ENCODE measurements at regions not wholly inside any gene's neighbourhood (a gene's known extent, or its start where the extent isn't known, plus 50 kb on each side); places are given as distances from the start of the nearest gene placed in this dataset.
"Not testable (repeated sequence)": the region's sequence is repeated elsewhere in the genome, so short reads cannot be mapped to it uniquely, and the experiment has no call there.

- DNase-seq (ENCODE audit: low read depth) = not testable (repeated sequence)
These were observed 105.4 kb upstream of the SULF2 start for GRCh38 chr20:47890708-47891107.

DNA sequence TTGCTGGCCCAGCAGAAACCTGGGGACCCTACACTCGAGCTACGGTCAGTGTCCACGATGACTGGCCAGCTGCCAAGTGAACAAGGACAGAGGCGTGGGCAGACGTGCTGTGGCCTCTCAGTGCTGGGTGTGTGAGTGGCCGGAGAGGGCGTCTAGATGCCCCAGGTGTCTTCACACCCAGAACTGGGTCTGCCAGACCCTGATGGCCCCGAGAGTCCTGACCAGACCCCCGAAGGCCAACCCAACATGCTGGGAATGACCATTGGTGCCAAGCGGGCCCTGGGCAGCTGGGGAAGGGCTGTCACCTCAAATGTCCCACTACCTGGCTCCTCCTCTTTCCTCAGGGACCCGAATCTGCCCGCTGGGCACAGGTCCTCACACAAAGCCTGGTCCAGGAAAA, 104.5 kb upstream of the SULF2 start:
- DNase-seq (ENCODE audit: low read depth) = not testable (repeated sequence)

DNA sequence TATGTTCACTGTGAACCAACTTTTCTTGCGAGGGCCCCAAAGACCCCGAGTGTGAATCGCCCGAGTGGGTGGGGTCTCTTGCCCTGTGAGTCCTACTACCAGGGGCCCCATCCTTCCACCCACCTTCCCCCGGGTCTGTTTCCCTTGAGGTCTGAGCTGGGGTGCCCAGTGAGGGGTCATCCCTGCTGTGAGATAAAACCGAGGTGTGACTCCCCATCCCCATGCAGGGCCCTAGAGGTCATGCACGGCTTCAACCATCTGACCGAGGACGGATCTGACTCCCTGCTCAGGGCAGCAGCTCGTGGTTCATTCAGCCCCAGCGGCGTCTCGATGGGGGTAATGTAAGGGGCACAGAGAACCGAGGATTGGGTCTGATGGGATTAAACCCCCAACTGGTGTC, 103.1 kb upstream of the SULF2 start:
- no peak for DNase-seq (ENCODE audit: low read depth)

DNA sequence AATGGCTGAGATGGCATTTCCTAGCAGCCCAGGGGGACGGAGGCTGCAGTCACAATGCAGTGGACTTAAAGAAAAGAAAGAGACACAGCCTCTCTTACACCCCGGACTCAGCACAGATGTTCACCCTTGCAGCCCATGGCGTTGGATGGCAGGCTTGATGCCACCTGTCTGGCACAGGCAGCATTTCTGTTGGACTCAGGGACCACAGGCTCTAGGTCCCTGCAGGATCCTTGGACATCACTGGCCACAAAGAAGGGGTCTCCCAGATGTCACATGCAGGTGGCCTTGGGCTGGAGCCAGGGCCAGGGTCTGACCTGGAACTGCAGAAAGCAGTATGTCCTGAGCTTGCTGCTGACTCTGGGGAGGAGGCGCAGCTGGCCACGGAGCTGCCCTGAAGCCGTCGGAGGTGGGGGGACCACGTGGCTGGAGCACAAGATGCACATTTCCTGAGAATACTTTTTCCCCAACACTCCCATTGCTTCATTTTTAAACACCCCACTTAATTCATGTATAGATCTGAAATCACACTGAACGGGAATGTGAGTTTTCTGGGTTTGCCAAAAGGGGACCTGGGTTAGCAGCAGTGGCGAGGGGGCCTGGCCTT, 102.3 kb upstream of the SULF2 start:
- DNase-seq (ENCODE audit: low read depth) = no peak

DNA sequence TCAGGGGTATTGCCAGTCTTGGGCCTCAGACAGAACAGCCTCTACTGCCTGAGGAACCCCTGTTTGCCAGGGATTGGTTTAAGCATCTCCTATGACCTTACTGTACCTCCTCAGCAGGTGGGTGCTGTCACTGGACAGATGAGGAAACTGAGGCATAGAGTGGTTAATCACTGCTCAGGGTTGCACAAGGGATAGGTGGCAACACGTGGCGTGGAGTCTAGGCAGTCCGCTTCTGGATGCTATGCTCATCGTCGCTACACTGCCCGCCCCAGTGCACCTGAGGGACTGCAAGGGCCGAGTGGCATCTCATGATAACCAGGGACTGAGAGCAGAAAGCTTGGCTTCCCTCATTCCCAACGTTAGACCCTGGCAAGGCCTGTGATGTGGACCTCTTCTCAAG, 101.8 kb upstream of the SULF2 start:
- no peak for DNase-seq (ENCODE audit: low read depth)

- DNase-seq (ENCODE audit: low read depth) = no peak
These were observed 101.3 kb upstream of the SULF2 start for GRCh38 chr20:47886454-47887041.

DNA sequence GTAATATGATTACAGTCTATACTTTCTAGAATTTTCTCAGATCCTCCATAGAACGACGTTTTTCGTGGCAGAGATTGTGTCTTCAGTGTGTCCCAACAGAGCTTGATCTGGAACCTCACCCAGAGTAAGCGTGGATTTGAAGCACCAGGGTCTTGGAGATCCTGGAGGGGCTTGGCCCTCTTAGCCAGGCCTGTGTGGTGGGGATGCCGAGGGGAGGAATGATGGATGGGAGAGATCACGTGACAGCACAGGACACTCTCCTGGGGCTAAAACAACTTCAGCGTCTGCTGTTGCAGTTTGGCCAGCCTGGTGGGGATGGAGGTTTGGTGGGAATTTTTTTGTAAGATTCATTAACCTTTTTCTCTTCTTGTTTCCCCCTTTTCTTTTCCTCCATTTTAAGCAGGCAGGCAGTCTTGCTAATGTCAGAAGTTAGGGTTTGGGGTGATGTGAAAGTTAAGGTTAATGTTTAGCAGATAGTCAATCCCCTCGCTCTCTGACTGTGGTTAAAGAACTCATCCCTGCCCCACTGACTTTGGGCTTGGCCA, 100.7 kb upstream of the SULF2 start:
- no peak for DNase-seq (ENCODE audit: low read depth)

DNA sequence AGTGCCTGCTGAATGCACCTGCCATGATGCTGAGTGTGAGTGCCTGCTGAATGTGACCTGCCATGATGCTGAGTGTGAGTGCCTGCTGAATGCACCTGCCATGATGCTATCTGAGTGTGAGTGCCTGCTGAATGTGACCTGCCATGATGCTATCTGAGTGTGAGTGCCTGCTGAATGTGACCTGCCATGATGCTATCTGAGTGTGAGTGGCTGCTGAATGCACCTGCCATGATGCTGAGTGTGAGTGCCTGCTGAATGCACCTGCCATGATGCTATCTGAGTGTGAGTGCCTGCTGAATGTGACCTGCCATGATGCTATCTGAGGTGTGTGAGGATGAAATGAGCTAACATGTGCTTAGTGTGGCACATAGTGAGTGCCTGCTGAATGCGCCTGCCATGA, 98.7 kb upstream of the SULF2 start:
- not testable (repeated sequence) for DNase-seq (ENCODE audit: low read depth)

DNA sequence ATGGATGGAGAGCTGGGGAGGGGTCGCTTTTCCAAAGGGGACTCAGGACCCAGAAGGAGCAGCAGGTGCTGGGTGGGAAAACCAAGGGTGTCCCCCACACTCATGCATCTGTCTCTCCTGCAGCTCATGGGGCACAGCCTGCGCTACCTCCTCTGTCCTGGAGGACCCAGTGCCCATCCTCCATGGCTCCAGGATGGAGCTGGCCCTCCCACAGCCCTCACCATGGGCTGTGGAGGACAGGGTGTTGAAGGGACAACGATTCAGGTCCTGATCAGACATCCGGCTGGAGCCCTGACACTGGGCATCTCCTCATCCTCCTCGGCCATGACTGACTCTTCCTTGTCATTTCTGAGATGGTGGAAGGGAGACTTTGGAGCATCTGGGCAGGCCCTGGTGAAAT, 97.9 kb upstream of the SULF2 start:
- DNase-seq (ENCODE audit: low read depth) = no peak

DNA sequence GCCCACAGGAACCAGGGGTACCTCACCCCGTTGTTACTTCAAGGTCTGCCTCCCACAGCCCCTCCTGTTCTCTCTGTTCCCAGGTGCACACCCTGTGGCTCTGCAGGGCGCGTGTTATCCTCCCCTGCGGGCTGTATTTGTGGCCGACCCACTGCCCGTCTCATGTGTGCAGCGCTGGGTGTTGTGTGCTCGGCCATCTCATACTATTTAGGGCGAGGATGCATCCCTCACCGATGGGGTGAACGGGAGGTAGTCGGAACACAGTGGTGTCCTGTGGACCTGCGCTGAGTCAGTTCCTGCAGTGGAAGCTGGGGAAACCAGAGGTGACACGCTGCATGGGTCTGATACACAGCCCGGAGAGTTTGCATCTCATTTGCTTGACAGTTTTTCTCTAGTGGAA, 94.5 kb upstream of the SULF2 start:
- no peak for DNase-seq (ENCODE audit: low read depth)

DNA sequence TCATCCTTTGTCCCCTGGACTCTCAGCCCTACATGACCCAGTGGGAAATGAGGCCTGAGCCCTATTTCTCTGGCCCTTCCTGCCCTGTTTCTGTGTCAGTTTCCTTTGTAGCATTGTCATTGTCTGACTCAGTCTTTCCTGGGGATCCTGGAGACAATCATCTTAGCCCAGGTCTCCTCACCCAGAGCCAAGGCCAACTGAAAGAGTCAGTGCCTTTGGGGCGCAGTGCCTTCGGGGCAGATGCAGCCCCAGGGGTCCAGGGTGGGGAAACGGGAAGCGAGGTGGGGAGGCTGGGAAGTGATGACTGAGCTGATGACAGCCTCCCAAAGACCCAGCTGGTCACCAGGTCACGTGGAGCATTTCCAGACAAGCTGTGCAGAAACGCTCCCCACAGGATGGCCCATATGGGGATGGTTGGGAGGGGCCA, 93.3 kb upstream of the SULF2 start:
- peak; percentile 43 for DNase-seq (ENCODE audit: low read depth)

GRCh38 chr20:47876311-47877088, 91.2 kb upstream of the SULF2 start:
- no peak for DNase-seq (ENCODE audit: low read depth)

GRCh38 chr20:47875297-47876025, 90.2 kb upstream of the SULF2 start:
- DNase-seq (ENCODE audit: low read depth) = peak; percentile 27

DNA sequence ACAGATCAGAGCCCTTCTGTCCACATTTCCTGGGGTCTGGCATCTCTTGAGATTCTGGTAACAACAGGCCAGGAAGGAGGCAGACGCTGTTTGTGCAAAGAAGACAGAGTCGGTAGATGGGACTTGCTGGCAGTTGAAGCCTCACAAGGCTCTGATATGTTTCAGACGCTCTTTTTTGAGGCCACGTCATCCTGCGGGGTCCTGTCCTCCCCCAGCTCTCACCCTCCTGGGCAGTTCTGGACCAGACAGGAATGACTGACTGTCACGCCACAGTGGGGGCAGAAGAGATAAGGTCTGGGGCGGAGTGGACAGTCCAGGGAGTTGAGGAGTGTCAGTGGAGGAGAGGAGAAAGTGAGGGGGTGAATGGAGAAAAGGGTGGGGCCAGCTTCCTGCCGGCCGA, 87.1 kb upstream of the SULF2 start:
- DNase-seq (ENCODE audit: low read depth) = no peak

DNA sequence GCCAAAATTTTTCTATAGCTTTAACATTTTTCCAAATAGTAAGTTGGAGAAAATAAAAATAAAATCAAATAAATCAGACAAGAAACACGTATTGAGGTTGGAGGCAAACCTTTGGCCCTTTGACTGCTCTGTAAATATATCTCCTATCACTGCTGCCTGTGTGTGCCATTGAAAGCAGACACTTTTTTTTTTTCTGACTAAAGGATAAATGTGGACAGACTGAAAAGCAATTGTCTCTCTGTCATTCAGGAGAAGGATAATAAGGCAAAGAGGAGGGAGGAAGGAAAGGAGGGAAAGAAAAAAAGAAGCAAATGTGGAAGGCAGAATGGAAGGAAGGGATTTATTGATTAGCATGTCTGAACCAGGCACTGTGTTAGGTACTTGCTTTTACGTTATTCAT, 85.2 kb upstream of the SULF2 start:
- no peak for DNase-seq (ENCODE audit: low read depth)

DNA sequence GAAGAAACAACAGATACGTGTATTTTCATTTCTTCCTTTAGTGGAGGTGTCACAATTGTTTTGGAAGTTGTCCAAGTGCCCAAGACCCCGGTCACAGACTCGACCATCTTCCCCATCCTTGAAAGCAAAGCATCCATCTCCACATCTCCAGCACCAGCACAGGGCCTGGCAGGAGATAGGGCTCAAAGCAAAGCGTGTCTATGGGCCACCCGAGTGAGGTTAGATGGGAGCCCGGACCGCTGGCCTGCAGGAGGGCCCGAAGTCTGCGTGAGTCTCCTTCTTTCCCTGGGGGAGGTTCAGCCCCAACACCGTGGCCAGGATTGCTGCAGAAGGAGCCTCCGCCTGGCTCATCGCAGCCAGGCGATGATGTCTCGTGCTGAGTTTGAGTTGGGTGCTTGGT, 83.5 kb upstream of the SULF2 start:
- DNase-seq (ENCODE audit: low read depth) = no peak

GRCh38 chr20:47868236-47868635, 83.0 kb upstream of the SULF2 start:
- DNase-seq (ENCODE audit: low read depth) = no peak

DNA sequence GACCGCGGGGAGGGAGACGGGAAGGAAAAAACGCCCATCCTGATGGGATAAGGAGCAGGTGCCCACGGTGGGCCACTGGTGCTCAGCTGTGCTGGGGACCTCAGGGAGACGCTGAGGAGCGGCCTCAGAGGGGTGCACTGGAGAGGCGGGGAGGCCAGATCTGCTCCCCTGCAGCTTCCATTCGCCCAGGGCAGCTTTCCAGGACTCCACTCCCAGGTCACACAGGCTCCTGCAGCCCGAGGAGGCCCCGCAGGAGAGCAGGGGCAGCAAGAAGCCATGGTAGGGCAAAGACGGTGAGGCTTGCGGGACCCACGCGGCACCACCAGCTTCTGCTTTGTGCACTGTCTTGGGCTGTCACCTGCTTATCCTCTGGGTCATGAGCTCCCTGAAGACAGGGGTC, 82.5 kb upstream of the SULF2 start:
- no peak for DNase-seq (ENCODE audit: low read depth)

- no peak for DNase-seq (ENCODE audit: low read depth)
These were observed 81.2 kb upstream of the SULF2 start for GRCh38 chr20:47866480-47866879.

- no peak for DNase-seq (ENCODE audit: low read depth)
These were observed 80.6 kb upstream of the SULF2 start for GRCh38 chr20:47865912-47866311.

DNA sequence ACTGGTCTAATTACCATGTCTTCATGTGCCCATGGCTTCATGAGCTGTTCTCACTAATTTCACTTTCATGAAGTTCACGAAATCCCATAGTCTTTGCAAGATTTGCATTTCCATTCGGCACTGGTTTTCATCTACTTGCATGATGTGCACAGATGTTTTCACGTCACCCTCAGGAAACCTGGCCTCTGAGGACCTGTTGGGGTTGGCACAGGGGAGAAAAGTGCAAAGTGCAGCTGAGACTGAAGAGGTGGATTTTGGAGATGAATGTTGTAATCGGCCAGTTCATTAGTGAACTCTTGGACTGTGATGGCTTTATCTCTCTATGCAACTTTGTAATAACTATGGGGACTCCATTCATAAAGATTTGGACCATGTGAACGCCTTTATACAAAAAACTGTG, 80.2 kb upstream of the SULF2 start:
- DNase-seq (ENCODE audit: low read depth) = no peak

DNA sequence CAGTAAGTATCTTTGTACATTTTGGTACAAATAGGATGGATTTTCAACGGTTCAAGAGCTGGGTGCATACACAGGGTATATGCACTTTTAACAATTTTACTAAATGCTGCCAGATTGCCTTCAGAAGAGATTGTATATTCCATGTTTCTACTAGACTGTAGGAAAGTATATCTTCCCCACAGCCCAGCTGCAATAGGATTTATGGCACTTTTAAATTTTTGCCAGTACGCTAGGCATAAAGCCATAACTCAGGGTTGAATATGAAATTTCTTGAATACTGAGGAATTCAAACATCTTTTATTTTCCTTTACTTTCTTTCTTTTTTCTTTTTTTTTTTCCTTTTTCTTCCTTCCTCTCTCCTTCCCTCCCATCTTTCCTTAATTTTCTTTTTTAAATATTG, 78.7 kb upstream of the SULF2 start:
- no peak for DNase-seq (ENCODE audit: low read depth)
